GM18907 (cell line): ENCODE measurements at regions not wholly inside any gene's neighbourhood (a gene's known extent, or its start where the extent isn't known, plus 50 kb on each side); places are given as distances from the start of the nearest gene placed in this dataset.
"Not testable (repeated sequence)": the region's sequence is repeated elsewhere in the genome, so short reads cannot be mapped to it uniquely, and the experiment has no call there.

Experiments
- ATAC-seq: cut with Tn5 transposase; IDR thresholded peaks from one replicate; pipeline ENCODE4 v1.9.1; 2021; ENCODE audit warnings: mild to moderate bottlenecking, moderate library complexity; ENCODE audit not compliant: unreplicated experiment

GRCh38 chr2:76180676-76181075 is 470.0 kb upstream of the GCFC2 start:
- ATAC-seq, result no peak

DNA sequence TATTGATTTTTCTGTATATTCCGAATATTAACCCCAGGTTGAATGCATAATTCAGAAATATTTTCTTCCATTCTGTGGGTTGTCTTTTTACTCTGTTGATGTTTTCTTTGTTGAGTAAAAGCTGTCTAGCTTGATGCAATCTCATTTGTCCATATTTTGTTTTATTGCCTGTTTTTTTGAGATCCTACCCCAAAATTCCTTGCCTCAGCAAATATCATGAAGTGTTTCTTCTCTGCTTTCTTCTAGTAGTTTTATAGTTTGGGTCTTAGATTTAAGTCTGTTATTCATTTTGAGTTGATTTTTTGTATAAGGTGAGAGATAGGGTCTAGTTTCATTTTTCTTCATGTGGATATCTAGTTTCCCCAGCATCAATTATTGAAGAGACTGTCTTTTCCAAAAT is 467.9 kb upstream of the GCFC2 start:
- no peak for ATAC-seq

DNA sequence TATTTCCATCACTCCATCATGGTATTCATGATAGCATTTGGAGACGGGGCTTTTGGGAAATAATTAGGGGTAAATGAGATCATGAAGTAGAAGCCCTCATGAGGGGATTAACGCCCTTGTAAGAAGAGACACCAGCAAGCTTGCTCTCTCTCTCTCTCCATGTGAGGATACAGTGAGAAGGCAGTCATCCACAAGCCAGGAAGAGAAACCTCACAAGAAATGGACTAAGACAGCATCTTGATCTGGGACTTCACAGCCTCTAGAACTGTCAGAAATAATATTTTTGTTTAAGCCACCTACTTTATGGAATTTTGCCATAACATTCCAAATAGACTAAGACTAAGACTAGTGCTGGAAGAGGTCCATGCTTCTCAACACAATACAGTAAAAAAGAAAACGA is 464.6 kb upstream of the GCFC2 start:
- no peak for ATAC-seq

- no peak for ATAC-seq
Observed at GRCh38 chr2:76174505-76174904, 463.8 kb upstream of the GCFC2 start.

DNA sequence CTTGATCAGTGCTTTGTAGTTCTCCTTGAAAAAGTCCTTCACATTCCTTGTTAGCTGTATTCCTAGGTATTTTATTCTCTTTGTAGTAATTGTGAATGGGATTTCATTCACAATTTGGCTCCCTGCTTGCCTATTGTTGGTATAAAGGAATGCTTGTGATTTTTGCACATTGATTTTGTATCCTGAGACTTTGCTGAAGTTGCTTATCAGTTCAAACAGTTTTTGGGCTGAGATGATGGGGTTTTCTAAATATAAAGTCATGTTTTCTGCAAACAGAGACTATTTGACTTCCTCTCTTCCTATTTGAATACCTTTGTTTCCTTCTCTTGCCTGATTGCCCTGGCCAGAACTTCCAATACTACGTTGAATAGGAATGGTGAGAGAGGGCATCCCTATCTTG is 462.5 kb upstream of the GCFC2 start:
- not testable (repeated sequence) for ATAC-seq

DNA sequence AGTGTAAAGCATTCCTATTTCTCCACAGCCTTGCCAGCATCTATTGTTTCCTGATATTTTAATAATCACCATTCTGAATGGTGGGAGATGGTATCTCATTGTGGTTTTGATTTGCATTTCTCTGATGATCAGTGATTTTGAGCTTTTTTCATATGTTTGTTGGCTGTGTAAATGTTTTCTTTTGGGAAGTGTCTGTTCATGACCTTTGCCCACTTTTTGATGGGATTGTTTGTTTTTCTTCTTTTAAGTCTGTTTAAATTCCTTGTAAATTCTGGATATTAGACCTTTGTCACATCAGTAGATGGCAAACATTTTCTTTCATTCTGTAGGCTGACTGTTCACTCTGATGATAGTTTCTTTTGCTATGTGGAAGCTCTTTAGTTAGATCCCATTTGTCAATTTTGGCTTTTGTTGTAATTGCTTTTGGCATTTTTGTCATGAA is 461.5 kb upstream of the GCFC2 start:
- ATAC-seq, result not testable (repeated sequence)

- no peak for ATAC-seq
Observed at GRCh38 chr2:76170856-76171255, 460.1 kb upstream of the GCFC2 start.

- ATAC-seq, result no peak
Observed at GRCh38 chr2:76170009-76170384, 459.3 kb upstream of the GCFC2 start.

- no peak for ATAC-seq
Observed at GRCh38 chr2:76169276-76170008, 458.7 kb upstream of the GCFC2 start.

GRCh38 chr2:76163860-76164259 is 453.1 kb upstream of the GCFC2 start:
- ATAC-seq, result no peak

- no peak for ATAC-seq
Observed at GRCh38 chr2:76160670-76161069, 450.0 kb upstream of the GCFC2 start.

DNA sequence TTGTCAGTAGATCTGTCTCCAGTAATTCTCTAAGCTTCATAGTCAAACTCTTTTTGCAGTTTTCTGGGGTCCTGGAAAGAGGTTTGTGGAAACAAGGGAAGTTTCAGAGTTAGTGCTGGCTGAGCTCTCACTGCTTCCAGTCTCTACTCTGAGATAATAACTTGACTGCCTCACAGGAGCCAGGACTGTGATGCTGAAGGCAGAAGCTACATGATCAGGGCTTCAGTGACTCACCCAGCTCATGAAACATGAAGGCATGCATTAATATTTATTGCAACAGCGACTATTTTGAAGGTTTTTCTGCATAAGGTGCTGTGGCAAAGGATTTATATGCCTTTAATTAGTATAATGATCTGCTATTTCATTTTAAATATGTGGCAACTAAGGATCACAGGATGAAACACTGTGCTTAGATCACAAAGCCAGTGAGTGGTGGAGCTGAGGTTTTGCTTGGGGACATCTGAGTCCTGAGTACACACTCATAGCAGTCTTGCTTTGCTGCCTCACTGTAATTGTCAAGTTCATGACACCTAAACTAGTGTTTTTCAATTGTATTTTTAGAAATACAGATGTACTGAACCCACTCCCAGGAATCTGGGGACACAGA is 448.4 kb upstream of the GCFC2 start:
- no peak for ATAC-seq

DNA sequence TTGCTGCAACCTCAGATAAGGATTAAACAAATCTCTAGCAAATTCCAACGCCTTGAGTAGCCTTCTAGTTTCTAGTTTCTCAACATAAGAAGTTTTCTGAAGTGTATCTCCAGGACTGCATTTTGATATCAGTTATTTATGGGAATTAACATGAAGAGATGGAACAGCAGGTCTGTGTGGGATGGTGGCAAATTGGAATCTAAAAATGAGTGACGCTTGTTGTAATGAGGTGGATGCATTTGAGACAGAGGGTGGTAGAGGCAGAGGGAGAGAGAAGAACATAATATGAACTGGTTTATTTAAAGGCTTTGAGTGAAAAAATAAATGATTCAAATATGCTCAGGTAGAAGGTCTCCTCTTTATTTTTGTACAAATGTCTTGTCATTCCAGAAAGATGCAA is 446.8 kb upstream of the GCFC2 start:
- no peak for ATAC-seq

DNA sequence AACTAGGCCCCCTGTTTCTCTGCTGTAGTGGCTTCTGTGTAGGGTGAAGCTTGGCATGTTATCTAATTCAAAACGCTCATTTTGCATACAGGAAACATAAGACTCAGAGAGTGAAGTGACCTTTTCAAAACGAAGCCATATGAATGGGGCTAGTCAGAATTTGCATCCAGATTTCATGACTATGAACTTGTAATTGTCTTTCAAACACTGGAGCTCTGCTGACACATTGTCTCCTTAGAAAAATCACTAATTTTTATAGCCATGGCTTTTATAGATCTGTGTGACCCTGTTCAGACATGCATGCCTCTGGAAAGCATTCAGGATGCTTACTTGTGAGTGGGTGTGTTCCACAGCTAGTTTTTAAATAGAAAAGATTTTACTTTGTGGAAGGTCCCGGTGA is 444.3 kb upstream of the GCFC2 start:
- no peak for ATAC-seq

DNA sequence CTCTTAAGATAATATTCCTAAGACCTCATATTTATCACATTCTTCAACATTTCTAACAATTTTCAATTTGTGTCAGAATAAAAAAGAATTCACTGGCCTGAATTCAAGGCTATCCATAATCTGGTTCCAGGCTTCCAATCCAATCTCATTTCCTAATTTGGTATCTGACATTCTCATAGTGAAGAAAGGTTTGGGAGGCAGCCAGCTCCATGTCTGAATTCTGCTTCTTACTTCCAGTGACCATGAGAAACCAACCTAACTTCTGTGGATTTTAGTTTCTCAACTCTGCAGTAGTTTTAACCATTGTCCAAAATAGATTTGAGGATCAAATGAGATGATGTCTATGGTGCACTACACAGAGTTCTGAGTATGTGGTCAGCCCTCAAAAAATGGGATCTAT is 439.1 kb upstream of the GCFC2 start:
- no peak for ATAC-seq

GRCh38 chr2:76139303-76139702 is 428.6 kb upstream of the GCFC2 start:
- ATAC-seq, result not testable (repeated sequence)

- no peak for ATAC-seq
Observed at GRCh38 chr2:76128622-76129021, 417.9 kb upstream of the GCFC2 start.

DNA sequence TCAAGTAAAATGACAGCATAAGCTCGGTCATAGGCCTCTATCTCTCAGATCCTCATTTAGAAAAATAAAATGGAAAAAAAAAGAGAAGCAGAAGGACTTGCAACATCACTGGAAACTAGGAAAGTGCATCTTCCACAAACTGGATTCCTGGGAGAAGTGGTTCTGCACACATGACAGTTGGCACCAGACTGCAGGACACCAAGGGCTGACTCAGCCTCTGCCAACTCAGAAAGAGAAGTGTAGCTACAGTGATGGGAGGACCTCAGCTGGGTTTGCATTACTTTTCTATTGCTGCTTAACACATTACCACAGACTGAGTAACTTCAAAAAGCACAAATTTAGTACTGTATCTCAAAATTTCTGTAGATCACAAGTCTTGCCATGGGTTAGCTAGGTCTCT is 409.5 kb upstream of the GCFC2 start:
- ATAC-seq, result no peak

- no peak for ATAC-seq
Observed at GRCh38 chr2:76089683-76090082, 379.0 kb upstream of the GCFC2 start.

- no peak for ATAC-seq
Observed at GRCh38 chr2:76083248-76083647, 372.5 kb upstream of the GCFC2 start.

DNA sequence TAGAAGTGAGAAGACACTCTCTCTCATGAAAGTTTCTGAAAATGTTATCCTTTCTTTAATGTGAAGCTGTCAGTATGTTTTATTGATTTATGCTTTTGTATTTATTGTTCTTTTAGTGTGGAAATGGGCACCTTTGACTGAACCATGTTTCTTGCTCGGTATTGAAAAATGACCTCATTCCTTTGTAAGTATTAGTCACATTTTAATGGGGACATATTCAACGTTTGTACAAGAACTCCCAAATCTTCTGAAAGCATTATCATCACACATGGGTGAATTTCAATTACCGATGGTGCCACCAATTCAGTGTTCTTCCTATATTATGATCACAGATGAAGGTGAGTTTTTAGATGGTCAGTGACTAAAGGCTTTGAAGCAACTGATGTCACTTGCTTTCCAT is 371.8 kb upstream of the GCFC2 start:
- no peak for ATAC-seq

GRCh38 chr2:76080154-76080553 is 369.4 kb upstream of the GCFC2 start:
- ATAC-seq, result no peak

- no peak for ATAC-seq
Observed at GRCh38 chr2:76075126-76075525, 364.4 kb upstream of the GCFC2 start.
